ENCODE measurements at regions not wholly inside any gene's neighbourhood (a gene's known extent, or its start where the extent isn't known, plus 50 kb on each side); places are given as distances from the start of the nearest gene placed in this dataset.

DNA sequence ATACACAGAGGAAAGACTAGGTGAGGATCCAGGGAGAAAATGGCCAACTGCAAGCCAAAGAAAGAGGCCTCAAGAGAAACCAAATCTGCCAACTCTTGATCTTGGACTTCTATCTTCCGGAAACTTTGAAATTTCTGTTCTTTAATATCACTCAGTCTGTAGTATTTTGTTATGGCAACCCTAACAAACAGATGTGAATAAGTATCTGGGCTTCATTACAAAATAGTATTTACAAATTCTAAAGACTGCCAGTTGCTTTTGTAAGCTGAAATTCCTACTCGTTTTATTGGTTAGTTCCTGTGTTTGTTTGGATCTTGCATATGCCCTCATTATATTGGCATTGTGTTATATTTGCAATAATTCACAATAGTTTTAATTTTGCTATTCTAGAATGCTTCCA is 143.2 kb upstream of the USP15 start:
- dilution Hi-C loops (cut with MboI; ENCODE audit: extremely low pct_ligation_motif_present, low sequenced_read_pairs), result no loop called here
- Histone ChIP-seq H2AFZ (ENCODE audit: control insufficient read depth, low read length) (no peak overlapping the region), H3K27me3 (ENCODE audit: control insufficient read depth, extremely low read depth, insufficient read depth, low read length) (no peaks in the 10 kb centered on the region), H3K9me1 (ENCODE audit: control insufficient read depth, extremely low read depth, insufficient read depth, low read length) (no peaks in the 10 kb centered on the region), H4K20me1 (ENCODE audit: control insufficient read depth, extremely low read depth, insufficient read depth, low read length) (no peaks in the 10 kb centered on the region), H3K36me3 (ENCODE audit: control insufficient read depth in 2 of 2, extremely low read depth in 1 of 2, insufficient read depth in 2 of 2, low read length in 2 of 2) (no peaks in the 10 kb centered on the region), H3K9me3 (ENCODE audit: control insufficient read depth, low read depth, low read length) (no peaks in the 10 kb centered on the region), H3K27ac (ENCODE audit: control insufficient read depth, insufficient read depth, low read length) (no peak overlapping the region), H3K4me2 (ENCODE audit: control insufficient read depth, extremely low read depth, insufficient read depth, low read depth, low read length) (no peak overlapping the region), H3K9ac (ENCODE audit: control insufficient read depth, extremely low read depth, insufficient read depth, low read length) (no peak overlapping the region), H3K79me2 (ENCODE audit: control insufficient read depth, insufficient read depth, low read length) (no peaks in the 10 kb centered on the region), H3K4me3 (ENCODE audit: control insufficient read depth in 2 of 3, extremely low read depth in 1 of 3, insufficient read depth in 2 of 3, low read depth in 1 of 3, low read length in 3 of 3) (no peak overlapping the region), H3K4me1 (ENCODE audit: control insufficient read depth, extremely low read depth, insufficient read depth, low read length) (no peaks in the 10 kb centered on the region)
- TF ChIP-seq, protein P1, sequence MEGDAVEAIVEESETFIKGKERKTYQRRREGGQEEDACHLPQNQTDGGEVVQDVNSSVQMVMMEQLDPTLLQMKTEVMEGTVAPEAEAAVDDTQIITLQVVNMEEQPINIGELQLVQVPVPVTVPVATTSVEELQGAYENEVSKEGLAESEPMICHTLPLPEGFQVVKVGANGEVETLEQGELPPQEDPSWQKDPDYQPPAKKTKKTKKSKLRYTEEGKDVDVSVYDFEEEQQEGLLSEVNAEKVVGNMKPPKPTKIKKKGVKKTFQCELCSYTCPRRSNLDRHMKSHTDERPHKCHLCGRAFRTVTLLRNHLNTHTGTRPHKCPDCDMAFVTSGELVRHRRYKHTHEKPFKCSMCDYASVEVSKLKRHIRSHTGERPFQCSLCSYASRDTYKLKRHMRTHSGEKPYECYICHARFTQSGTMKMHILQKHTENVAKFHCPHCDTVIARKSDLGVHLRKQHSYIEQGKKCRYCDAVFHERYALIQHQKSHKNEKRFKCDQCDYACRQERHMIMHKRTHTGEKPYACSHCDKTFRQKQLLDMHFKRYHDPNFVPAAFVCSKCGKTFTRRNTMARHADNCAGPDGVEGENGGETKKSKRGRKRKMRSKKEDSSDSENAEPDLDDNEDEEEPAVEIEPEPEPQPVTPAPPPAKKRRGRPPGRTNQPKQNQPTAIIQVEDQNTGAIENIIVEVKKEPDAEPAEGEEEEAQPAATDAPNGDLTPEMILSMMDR (optimal IDR thresholded peaks at IDR 0.05 in 1 of 3, IDR thresholded peaks at IDR 0.05 in 1 of 3, conservative IDR thresholded peaks at IDR 0.05 in 1 of 3; ENCODE audit: extremely low read depth in 1 of 3, insufficient read depth in 2 of 3, low read length in 3 of 3), result no peak
- TF ChIP-seq EZH2 (IDR thresholded peaks at IDR 0.05; ENCODE audit: low read length), result no peak
- DNase-seq (ENCODE audit: low read depth, low spot score) (no peak), FAIRE-seq (no peak)

DNA sequence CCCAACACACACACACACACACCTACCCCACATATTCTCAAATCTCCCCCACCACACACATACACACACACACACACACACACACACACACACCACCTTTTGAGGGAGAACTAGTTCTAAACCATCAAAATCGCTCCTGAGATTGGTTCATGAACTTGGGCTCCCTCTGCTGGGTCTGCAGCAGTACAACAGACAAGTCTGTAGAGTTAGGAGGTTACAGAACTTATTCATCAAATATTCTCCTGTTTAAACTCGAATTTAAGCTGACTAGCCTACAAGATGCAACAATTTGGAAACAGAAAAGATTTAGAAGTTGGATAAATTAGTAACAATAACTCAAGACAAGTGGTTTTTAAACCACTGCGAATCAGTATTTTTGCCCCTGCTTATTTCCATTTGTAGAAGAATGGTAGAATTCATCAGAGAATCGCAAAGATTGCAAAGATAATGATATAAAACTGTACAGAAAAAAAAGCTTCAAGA is 136.4 kb upstream of the USP15 start:
- no peaks in the 10 kb centered on the region for H3K9me3 ChIP-seq (ENCODE audit: control insufficient read depth, low read depth, low read length)
- no peaks in the 10 kb centered on the region for H3K9me1 ChIP-seq (ENCODE audit: control insufficient read depth, extremely low read depth, insufficient read depth, low read length)
- peaks cover 4% of the 10 kb centered on the region for H3K4me1 ChIP-seq (ENCODE audit: control insufficient read depth, extremely low read depth, insufficient read depth, low read length)
- no peak for DNase-seq (ENCODE audit: low read depth, low spot score)
- H3K27me3 ChIP-seq (ENCODE audit: control insufficient read depth, extremely low read depth, insufficient read depth, low read length), result no peaks in the 10 kb centered on the region
- H3K4me3 ChIP-seq (ENCODE audit: control insufficient read depth in 2 of 3, extremely low read depth in 1 of 3, insufficient read depth in 2 of 3, low read depth in 1 of 3, low read length in 3 of 3), result no peak overlapping the region
- peak; percentile 72 for FAIRE-seq
- no peaks in the 10 kb centered on the region for H3K79me2 ChIP-seq (ENCODE audit: control insufficient read depth, insufficient read depth, low read length)
- no peak overlapping the region for H3K27ac ChIP-seq (ENCODE audit: control insufficient read depth, insufficient read depth, low read length)
- H2AFZ ChIP-seq (ENCODE audit: control insufficient read depth, low read length), result no peak overlapping the region
- H3K9ac ChIP-seq (ENCODE audit: control insufficient read depth, extremely low read depth, insufficient read depth, low read length), result no peak overlapping the region
- TF ChIP-seq, protein P1 (optimal IDR thresholded peaks at IDR 0.05 in 1 of 3, IDR thresholded peaks at IDR 0.05 in 1 of 3, conservative IDR thresholded peaks at IDR 0.05 in 1 of 3; ENCODE audit: extremely low read depth in 1 of 3, insufficient read depth in 2 of 3, low read length in 3 of 3), result peak; percentile 71 to 78 (median 77)
- TF ChIP-seq EZH2 (IDR thresholded peaks at IDR 0.05; ENCODE audit: low read length), result no peak
- dilution Hi-C loops (cut with MboI; ENCODE audit: extremely low pct_ligation_motif_present, low sequenced_read_pairs), result no loop called here
- H3K4me2 ChIP-seq (ENCODE audit: control insufficient read depth, extremely low read depth, insufficient read depth, low read depth, low read length), result no peak overlapping the region
- H4K20me1 ChIP-seq (ENCODE audit: control insufficient read depth, extremely low read depth, insufficient read depth, low read length), result no peaks in the 10 kb centered on the region
- no peaks in the 10 kb centered on the region for H3K36me3 ChIP-seq (ENCODE audit: control insufficient read depth in 2 of 2, extremely low read depth in 1 of 2, insufficient read depth in 2 of 2, low read length in 2 of 2)
